Heart left ventricle (tissue), 16 donors: ENCODE measurements at regions not wholly inside any gene's neighbourhood (a gene's known extent, or its start where the extent isn't known, plus 50 kb on each side); places are given as distances from the start of the nearest gene placed in this dataset.

ENCODE experiments used
- ATAC-seq, 4 donors: fragments of 200-7000 bp; cut with Tn5 transposase; one replicate each; pipeline ENCODE4 v1.9.1; 2020 to 2022; ENCODE audit warnings: moderate library complexity in 4 of 4, mild to moderate bottlenecking in 3 of 4, moderate number of reproducible peaks in 1 of 4
- DNase-seq, 5 donors: peaks; one replicate each; pipeline ENCODE4 v3.0.0-alpha.2; 2020
- H3K27ac ChIP-seq, 12 donors: fragments of 200-600 bp; sonication (generic) in 4 of 12; one replicate each; pipeline versions ENCODE4 v1.5.0 to v1.8.0; 2016 to 2022; ENCODE audit warnings: mild to moderate bottlenecking in 2 of 12
- H3K27me3 ChIP-seq, 9 donors: fragments of 200-600 bp; sonication (generic) in 2 of 9; one replicate each; pipeline versions ENCODE4 v1.5.1 to v1.8.0; 2016 to 2022; ENCODE audit warnings: mild to moderate bottlenecking in 3 of 9
- H3K36me3 ChIP-seq, 9 donors: fragments of 200-600 bp; sonication (generic) in 2 of 9; one replicate each; pipeline versions ENCODE4 v1.5.0 to v1.8.0; 2018 to 2022; ENCODE audit warnings: mild to moderate bottlenecking in 2 of 9
- H3K4me1 ChIP-seq, 12 donors: fragments of 200-600 bp; sonication (generic) in 4 of 12; one replicate each; pipeline versions ENCODE4 v1.5.0 to v1.8.0; 2016 to 2022; ENCODE audit warnings: mild to moderate bottlenecking in 3 of 12
- H3K4me3 ChIP-seq, 12 donors: fragments of 200-600 bp; sonication (generic) in 4 of 12; one replicate each; pipeline versions ENCODE4 v1.5.0 to v1.8.0; 2017 to 2022; ENCODE audit warnings: mild to moderate bottlenecking in 9 of 12, moderate library complexity in 4 of 12
- H3K9me3 ChIP-seq, 12 donors: fragments of 200-600 bp; sonication (generic) in 4 of 12; one replicate each; pipeline versions ENCODE4 v1.5.0 to v1.8.0; 2016 to 2022; ENCODE audit warnings: mild to moderate bottlenecking in 1 of 12
- CTCF ChIP-seq, 12 donors: fragments of 200-600 bp; sonication (generic) in 4 of 12; IDR thresholded peaks; one replicate each; pipeline versions ENCODE4 v1.5.0 to v1.8.0; 2018 to 2022; ENCODE audit warnings: antibody characterized with exemption in 12 of 12, mild to moderate bottlenecking in 5 of 12
- POLR2A ChIP-seq, 2 donors: fragments of 450-650 bp; IDR thresholded peaks; one replicate each; pipeline ENCODE4 v1.6.1; 2017; ENCODE audit warnings: antibody characterized with exemption in 2 of 2, mild to moderate bottlenecking in 2 of 2, moderate library complexity in 2 of 2
- WGBS, 4 donors: extraction: QIAGEN DNeasy Blood & Tissue Kit in 2 of 4; methylation state at CpG; one replicate each; pipeline versions ENCODE4 v1.1.5 to v1.1.7; 2013 to 2018; 5-methylcytosine and 5-hydroxymethylcytosine counted together
- intact Hi-C, 10 donors: fragments of 100-400 bp; cut with DNase I; formaldehyde crosslinking; loops; one replicate each; pipeline versions ENCODE4 v1.11.1 to v1.14.2; 2022
- donor health status: ischemic (EF 13 %, LVEDD 7.1; RV severe dilation, severe dysfunction).
- donor health status: healthy with polysubstance abuse.
- donor health status: DM: no; HTN: yes; CAD: no.
- donor health status: DM: no; HTN: no; CAD: no.
- donor health status: ischemic (EF 25% LVEDD 6.9; RV normal size, moderate dysfunction).
- donor health status: ischemic (EF 25% LVEDD 5.7; RV mildly dilated, moderate dysfunction).
- donor health status: healthy.
- donor health status: DM: yes; HTN: yes; CAD: no.
- donor health status: ischemic (EF 35%, LVEDD 5.7; RV mildly dilated, moderate dysfunction).
- donor health status: nonischemic (EF 11% LVEDD 7.7; RV severe dilation, severe dysfunction).
- donor health status: DM: yes; HTN: yes; CAD: no.
- donor health status: PGD.
- donor health status: ischemic (EF 29% LVEDD 5.4; RV normal size, mild dysfunction).
- donor health status: nonischemic (EF 23%, LVEDD 6.1; RV moderate dilation, normal function).

- TF ChIP-seq CTCF (IDR thresholded peaks at IDR 0.05) (no peak), POLR2A (IDR thresholded peaks at IDR 0.05) (no peak)
- no peaks in the 10 kb centered on the region for H3K27me3 ChIP-seq
- DNase-seq: no peak
- ATAC-seq: no peak
- no peak overlapping the region for H3K27ac ChIP-seq
- no peaks in the 10 kb centered on the region for H3K4me1 ChIP-seq
- WGBS, 4 donors: 64 to 81% (median 75%) methylated on average over 1 of the region's 1 CpG
- H3K36me3 ChIP-seq: no peaks in the 10 kb centered on the region
- H3K9me3 ChIP-seq: no peaks in the 10 kb centered on the region
- H3K4me3 ChIP-seq: no peak overlapping the region
- intact Hi-C loops: no loop called here
Observed at GRCh38 chr1:98181036-98181764, 260.4 kb upstream of the DPYD start.

GRCh38 chr1:98179151-98179773, 258.4 kb upstream of the DPYD start:
- WGBS, 4 donors: 60 to 77% (median 73%) methylated on average over 4 of the region's 4 CpGs
- ATAC-seq (no peak), DNase-seq (no peak)
- Histone ChIP-seq H3K4me3 (no peak overlapping the region), H3K36me3 (no peaks in the 10 kb centered on the region), H3K27ac (no peak overlapping the region), H3K9me3 (no peaks in the 10 kb centered on the region), H3K27me3 (no peaks in the 10 kb centered on the region), H3K4me1 (no peaks in the 10 kb centered on the region)
- no peak for TF ChIP-seq CTCF (IDR thresholded peaks at IDR 0.05)
- no peak for TF ChIP-seq POLR2A (IDR thresholded peaks at IDR 0.05)
- intact Hi-C loops: no loop called here

GRCh38 chr1:98177751-98178150, 256.9 kb upstream of the DPYD start:
- no peaks in the 10 kb centered on the region for H3K9me3 ChIP-seq
- H3K4me1 ChIP-seq: no peaks in the 10 kb centered on the region
- no peak overlapping the region for H3K4me3 ChIP-seq
- intact Hi-C loops: no loop called here
- ATAC-seq (no peak), DNase-seq (no peak)
- no peaks in the 10 kb centered on the region for H3K27me3 ChIP-seq
- TF ChIP-seq POLR2A (IDR thresholded peaks at IDR 0.05): no peak
- no peak for TF ChIP-seq CTCF (IDR thresholded peaks at IDR 0.05)
- no peak overlapping the region for H3K27ac ChIP-seq
- 81 to 86% (median 85%) methylated on average over 2 of the region's 2 CpGs for WGBS, 4 donors
- H3K36me3 ChIP-seq: no peaks in the 10 kb centered on the region

DNA sequence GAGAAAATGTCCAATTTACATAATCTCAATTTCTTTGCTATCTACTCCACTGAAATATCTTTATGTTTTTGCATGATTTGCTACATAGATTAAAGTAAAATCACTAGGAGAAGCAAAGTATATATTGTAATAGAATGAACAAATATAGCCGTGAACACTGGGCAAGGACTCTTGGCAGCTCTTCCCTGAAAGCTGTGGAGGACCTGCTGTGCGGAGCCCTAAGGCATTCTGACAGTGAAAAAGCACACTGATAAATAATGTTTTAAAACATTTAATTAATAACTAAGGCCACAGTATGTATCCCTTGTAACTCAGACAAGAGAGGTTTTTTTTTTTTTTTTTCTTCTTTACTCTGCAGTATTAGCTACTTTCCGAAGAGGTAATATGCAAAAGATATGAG, 256.1 kb upstream of the DPYD start:
- Histone ChIP-seq H3K36me3 (no peaks in the 10 kb centered on the region), H3K27me3 (no peaks in the 10 kb centered on the region), H3K4me1 (no peaks in the 10 kb centered on the region), H3K27ac (no peak overlapping the region), H3K4me3 (no peak overlapping the region), H3K9me3 (no peaks in the 10 kb centered on the region)
- no peak for TF ChIP-seq CTCF (IDR thresholded peaks at IDR 0.05)
- no peak for TF ChIP-seq POLR2A (IDR thresholded peaks at IDR 0.05)
- 85 to 90% (median 87%) methylated on average over 3 of the region's 3 CpGs for WGBS, 4 donors
- ATAC-seq (no peak), DNase-seq (no peak)
- intact Hi-C loops: no loop called here
